Stimulated activated CD4-positive, alpha-beta T cell treated with anti-CD3 and anti-CD28 coated beads, Interleukin-12 subunit alpha, Interleukin-12 subunit beta, amount 100 ng/mL, for 48 hours (primary cell): ENCODE measurements at regions not wholly inside any gene's neighbourhood (a gene's known extent, or its start where the extent isn't known, plus 50 kb on each side); places are given as distances from the start of the nearest gene placed in this dataset.
"Not testable (repeated sequence)": the region's sequence is repeated elsewhere in the genome, so short reads cannot be mapped to it uniquely, and the experiment has no call there.

ENCODE experiments used
- DNase-seq, 3 donors: peaks; one replicate each; pipeline ENCODE4 v3.0.0-alpha.2; 2020; ENCODE audit warnings: low read depth in 2 of 3, low spot score in 1 of 3

- no peak for DNase-seq
Observed at GRCh38 chr13:85608255-85608829, 190.9 kb downstream of the SLITRK6 start.

DNA sequence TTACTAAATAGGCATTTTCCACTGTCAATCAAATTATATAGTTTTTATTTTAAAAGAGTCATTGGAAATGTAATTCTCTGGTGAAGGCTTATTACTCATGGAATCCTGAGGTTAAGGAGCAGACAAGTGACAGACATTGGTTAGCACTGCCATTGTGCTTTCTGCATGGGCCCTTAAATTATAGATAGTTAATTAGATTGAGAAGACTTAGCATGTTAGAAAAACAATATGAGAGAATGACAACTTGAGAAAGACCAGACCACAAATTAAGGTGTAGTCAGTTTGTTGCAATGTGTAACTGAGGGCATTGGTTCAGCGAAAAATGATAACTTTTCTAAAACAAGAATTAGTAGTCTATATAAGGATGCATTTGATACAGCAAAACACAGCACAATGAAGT lies 195.5 kb downstream of the SLITRK6 start:
- DNase-seq: no peak

GRCh38 chr13:85601526-85601925 lies 197.7 kb downstream of the SLITRK6 start:
- DNase-seq: no peak

- no peak for DNase-seq
Observed at GRCh38 chr13:85597790-85598500, 201.3 kb downstream of the SLITRK6 start.

DNA sequence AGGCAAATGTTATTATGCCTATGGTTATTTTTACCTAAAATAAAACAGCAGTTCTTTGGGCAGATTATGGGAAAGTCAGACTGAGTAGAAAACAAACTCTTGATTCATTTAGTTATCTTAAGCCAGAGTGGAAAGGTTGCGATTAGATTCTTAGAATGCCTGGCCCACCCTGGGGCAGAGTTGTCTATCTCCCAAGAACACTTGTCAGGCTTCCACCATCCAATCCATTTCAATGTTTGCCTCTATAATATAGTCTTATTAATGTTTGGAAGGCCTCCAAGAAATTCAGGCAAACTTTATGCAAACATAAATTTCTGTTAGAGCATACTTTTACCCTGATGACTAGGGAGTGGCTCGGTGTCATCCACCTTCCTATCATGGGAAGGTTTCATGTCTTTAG lies 207.0 kb downstream of the SLITRK6 start:
- DNase-seq: no peak

DNA sequence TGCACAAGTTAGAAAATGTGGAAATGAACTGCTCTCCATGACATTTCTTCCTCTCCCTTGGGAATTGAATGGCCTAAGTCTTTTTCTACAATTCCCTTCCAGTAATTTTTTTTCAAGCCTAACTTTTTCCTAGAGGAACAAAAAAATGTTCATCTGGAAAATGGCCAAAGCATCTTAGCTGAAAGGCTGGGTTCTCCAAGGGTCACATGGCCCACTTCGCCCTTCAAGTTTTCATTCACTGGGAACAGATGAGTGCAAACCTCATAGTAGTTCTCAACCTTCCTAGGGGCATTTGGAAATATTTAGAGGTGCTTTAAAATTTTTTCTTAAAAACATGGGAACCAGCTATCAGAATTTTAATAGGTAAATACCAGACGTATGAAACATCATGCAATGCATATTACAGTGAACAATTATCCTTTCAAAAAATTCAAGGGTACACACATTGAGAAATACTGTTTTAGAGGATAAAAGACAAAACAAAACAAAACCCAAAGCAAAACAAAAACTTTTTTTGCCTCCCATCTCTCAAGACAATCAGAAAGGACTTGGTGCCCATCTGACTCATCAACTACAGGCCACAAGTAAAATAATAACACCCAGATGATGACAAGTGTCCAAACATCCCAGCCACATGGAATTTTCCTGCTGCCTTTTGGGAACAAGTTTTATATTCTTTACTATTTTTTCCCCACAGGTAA lies 208.8 kb downstream of the SLITRK6 start:
- DNase-seq: no peak

GRCh38 chr13:85589021-85589420 lies 210.2 kb downstream of the SLITRK6 start:
- DNase-seq: no peak

GRCh38 chr13:85588359-85588758 lies 210.9 kb downstream of the SLITRK6 start:
- DNase-seq: no peak

DNA sequence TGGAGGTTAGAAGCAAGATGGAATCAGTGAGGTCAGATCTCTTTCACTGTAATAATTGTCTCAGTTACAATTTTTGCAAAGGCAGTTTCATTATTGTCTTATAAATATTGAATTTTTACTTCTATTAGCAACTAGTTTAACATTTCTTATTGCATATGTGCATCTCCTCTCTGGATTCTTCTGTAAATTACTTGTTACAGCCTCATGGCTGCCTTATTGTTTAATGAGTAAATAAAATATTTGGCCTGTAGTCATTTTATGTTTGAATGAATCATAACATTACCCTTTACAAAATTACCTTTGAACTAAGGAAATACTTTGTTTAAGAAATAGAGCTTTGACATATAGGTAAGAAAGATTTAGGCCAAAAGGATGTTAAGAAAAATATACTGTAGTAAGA lies 212.4 kb downstream of the SLITRK6 start:
- no peak for DNase-seq

DNA sequence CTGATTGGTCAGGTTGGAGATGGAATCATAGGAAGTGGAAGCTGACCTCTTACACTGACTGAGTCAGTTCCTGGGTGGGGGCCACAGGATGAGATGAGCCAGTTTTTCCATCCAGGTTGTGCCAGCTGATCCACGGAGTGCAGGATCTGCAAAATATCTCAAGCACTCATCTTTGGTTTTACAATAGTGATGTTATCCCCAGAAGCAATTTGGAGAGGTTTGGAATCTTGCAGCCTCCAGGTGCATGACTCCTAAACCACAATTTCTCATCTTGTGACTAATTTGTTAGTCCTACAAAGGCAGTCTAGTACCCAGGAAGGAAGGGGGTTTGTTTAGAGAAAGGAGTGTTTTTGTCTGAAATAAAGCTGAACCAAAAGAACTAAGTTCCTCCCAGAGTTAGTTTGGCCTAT lies 212.8 kb downstream of the SLITRK6 start:
- DNase-seq: no peak

- DNase-seq: no peak
Observed at GRCh38 chr13:85582890-85583289, 216.3 kb downstream of the SLITRK6 start.

- DNase-seq: no peak
Observed at GRCh38 chr13:85575110-85575509, 224.1 kb downstream of the SLITRK6 start.

DNA sequence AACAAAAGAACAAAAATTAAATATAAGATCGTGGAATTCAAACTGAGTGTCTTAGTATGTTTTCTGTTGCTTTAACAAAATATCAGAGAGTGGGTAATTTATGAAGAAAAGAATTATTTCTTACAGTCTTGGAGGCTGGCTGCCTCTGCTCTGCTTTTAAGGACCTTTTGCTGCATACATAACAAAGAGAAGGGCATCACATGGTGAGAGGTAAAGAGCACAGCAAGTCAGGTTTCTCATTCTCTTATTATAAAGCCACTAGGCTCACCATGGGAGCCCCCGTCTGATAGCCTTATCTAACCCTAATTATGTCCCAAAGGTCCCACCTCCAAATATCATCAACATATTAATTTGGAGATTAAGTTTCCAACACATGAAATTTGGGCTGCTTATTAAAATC lies 231.3 kb downstream of the SLITRK6 start:
- DNase-seq: no peak

DNA sequence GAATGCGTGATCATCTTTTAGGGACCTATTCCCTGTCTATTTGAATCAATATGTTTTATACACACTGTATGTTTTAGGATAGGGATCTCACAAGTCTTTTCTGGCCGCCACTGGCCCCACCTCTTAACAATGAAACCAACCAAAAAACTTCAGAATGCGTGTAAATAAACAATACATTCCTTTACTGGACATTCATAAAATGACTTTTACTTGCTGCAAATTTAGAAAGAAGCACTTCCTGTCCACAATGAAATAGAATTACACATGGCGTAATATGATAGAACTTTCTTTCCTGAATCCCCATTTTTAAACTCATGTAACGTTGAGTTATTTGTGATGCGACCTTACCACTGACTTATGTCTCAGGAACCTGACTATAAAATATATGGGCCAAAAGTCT lies 233.6 kb downstream of the SLITRK6 start:
- DNase-seq: no peak

GRCh38 chr13:85564598-85564997 lies 234.6 kb downstream of the SLITRK6 start:
- DNase-seq: no peak

GRCh38 chr13:85562282-85562681 lies 236.9 kb downstream of the SLITRK6 start:
- no peak for DNase-seq

DNA sequence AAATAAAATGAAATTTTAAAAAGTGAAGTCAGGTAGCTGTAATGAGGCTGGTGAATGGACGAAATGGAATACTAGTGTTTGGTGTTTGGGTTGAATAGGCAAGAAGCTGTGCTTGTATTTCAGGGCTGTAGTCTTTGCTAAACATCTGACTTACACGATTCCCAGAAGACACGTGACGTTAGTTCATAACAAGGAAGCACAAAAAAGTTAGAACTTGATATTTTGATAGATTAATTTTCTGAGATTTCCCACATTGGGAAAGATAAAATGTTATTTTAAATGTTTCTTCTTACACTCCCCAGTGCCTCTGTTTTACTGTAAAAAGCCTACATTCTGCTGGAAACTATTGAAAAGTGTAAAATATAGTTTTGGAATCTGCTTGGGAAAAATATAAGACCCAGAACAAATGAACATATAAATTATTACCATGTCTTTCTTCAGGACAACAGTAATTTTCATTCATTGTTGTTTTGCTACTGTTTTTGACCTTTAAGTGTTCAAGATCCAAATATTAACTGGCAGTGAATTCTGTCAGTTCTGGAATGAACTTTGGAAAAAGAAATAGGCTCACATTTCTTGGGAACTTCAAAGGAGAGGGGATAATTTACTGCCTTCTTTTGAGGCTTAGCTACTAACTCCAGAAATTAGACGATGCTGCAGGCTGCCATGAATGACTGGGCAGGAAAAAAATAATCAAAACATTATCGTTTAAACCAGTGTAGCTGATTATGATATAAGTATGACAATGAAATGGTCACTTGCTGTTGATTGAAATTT lies 241.3 kb downstream of the SLITRK6 start:
- DNase-seq: no peak

DNA sequence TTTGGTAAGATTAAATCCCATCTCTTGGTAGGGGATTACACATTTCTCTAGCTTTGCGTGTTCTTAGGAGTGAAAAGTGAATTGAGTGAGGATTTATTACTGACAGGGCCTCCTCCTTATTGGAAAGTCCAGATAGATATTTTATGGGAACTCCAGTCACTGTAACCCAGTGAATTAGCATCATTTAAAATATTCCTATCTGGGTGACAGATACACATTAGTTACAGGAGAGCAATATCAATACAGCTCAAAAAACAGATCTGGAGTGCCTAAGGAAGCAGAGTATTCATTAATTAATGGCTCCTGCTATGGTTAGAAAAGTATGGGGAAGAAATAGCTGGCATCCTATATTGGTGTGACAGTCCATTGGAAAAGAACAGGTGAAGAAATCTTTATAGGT lies 248.2 kb downstream of the SLITRK6 start:
- no peak for DNase-seq

DNA sequence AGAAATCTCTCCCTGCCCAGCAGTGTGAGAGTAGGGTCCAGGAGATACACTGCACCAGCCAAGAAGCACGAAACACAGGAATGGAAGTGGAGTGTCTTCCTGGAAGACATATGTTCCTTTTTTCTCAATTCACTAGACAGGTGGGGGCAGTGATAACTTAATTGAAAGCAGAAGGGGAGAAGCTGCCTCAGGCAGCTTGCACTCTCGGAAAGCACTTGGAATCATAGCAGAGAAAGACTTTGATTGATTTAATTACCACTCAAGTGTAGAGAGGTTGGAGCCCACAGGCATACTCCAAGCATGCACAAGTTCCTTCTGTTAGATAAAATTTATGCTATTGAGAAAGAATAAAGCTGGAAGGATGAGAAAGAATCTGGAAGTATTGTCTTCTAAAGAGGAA lies 249.4 kb downstream of the SLITRK6 start:
- no peak for DNase-seq

DNA sequence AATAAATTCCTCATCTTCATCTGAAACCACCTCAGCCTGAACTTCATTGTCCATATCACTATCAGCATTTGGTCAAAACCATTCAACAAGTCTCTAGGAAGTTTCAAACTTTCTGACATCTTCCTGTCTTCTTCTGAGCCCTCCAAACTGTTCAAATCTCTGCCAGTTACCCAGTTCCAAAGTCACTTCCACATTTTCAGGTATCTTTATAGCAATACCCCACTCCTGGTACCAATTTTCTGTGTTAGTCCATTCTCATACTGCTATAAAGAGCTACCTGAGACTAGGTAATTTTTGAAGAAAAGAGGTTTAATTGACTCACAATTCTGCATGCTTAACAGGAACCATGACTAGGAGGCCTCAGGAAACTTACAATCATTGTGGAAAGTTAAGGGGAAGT lies 250.4 kb downstream of the SLITRK6 start:
- not testable (repeated sequence) for DNase-seq

GRCh38 chr13:85545771-85546170 lies 253.4 kb downstream of the SLITRK6 start:
- DNase-seq: no peak

GRCh38 chr13:85544756-85545155 lies 254.5 kb downstream of the SLITRK6 start:
- no peak for DNase-seq
